K562 (cell line): ENCODE measurements at regions not wholly inside any gene's neighbourhood (a gene's known extent, or its start where the extent isn't known, plus 50 kb on each side); places are given as distances from the start of the nearest gene placed in this dataset.

Experiments
- CBX1 ChIP-seq: sonication (generic); IDR thresholded peaks from 2 replicates; pipeline ENCODE4 v1.6.1; 2016; ENCODE audit warnings: antibody characterized with exemption, low read depth, mild to moderate bottlenecking
- EZH2 ChIP-seq: IDR thresholded peaks from 2 replicates; pipeline ENCODE4 v1.6.1; 2012; ENCODE audit warnings: low read depth, mild to moderate bottlenecking, inconsistent platforms, low read length, borderline replicate concordance
- MCM3 ChIP-seq: fragments of 450-650 bp; IDR thresholded peaks from 2 replicates; pipeline ENCODE4 v1.6.1; 2016

DNA sequence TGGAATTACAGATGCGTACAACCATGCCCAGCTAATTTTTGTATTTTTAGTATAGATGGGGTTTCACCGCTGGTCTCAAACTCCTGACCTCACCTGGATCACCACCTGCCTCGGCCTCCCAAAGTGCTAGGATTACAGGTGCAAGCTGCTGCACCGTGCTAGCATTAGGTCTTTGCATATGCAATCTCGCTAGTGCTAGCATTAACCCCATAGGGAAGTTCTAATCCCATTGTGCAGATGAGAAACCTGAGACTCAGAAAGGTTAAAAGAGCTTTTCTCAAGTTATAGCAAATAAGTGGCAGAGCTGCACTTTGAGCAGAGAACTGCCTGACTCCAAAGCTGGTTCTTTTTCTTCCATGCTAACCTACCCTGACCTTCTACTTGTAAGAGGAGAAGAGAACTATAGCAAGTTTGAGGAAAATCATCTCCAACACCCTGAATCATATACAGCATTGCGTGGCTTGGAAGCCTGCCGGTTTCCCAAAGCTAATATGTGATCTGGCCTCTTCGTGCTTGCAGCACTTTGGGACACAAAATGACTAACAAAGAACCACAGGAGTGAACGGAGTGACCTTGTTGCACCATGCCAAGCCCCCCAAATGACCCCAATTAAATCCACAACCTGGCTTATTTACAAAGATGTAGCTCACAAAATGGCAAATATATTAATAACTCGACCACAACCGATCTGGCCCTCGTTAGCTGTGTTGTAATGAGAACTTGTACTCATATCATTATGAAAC lies 185.1 kb downstream of the TM2D1 start:
- TF ChIP-seq CBX1 (no peak), MCM3 (no peak), EZH2 (no peak)
